Activated T-helper 2 cell treated with anti-CD3 and anti-CD28 coated beads, Interferon-gamma antibody, Interleukin-2, Interleukin-4, amounts not matched to agents 10 μg/mL and 5 μg/mL and 100 μg/mL, durations not matched to agents 14 hours and 24 hours and 36 hours (primary cell): ENCODE measurements at regions not wholly inside any gene's neighbourhood (a gene's known extent, or its start where the extent isn't known, plus 50 kb on each side); places are given as distances from the start of the nearest gene placed in this dataset.
"Not testable (repeated sequence)": the region's sequence is repeated elsewhere in the genome, so short reads cannot be mapped to it uniquely, and the experiment has no call there.

Experiments
- DNase-seq: peaks from one replicate; pipeline ENCODE4 v3.0.0; 2021; ENCODE audit warnings: low spot score
- H3K27ac Mint-ChIP-seq: one replicate; pipeline ENCODE4 v1.8.0; 2021; ENCODE audit warnings: mixed read lengths
- H3K27me3 Mint-ChIP-seq: one replicate; pipeline ENCODE4 v1.8.0; 2021; ENCODE audit warnings: low read depth, mixed read lengths
- H3K36me3 Mint-ChIP-seq: one replicate; pipeline ENCODE4 v1.8.0; 2021; ENCODE audit warnings: low read depth, mixed read lengths
- H3K4me1 Mint-ChIP-seq: one replicate; pipeline ENCODE4 v1.8.0; 2021; ENCODE audit warnings: low read depth, mixed read lengths
- H3K4me3 Mint-ChIP-seq: one replicate; pipeline ENCODE4 v1.8.0; 2021; ENCODE audit warnings: low read depth, mild to moderate bottlenecking, moderate library complexity, mixed read lengths
- H3K9me3 Mint-ChIP-seq: one replicate; pipeline ENCODE4 v1.8.0; 2021; ENCODE audit warnings: mixed read lengths
- intact Hi-C: fragments of 100-400 bp; cut with micrococcal nuclease; formaldehyde crosslinking; loops from one replicate; pipeline ENCODE4 v1.15.1; 2023

- Mint-ChIP-seq H3K36me3 (no peaks in the 10 kb centered on the region), H3K4me3 (no peak overlapping the region), H3K27ac (no peak overlapping the region), H3K4me1 (no peaks in the 10 kb centered on the region), H3K27me3 (no peaks in the 10 kb centered on the region), H3K9me3 (peaks cover 11% of the 10 kb centered on the region)
- intact Hi-C loops, result no loop called here
- DNase-seq, result no peak
These were observed 437.9 kb upstream of the MAOA start for GRCh38 chrX:43218198-43218597.

- no peak overlapping the region for H3K27ac Mint-ChIP-seq
- no peaks in the 10 kb centered on the region for H3K4me1 Mint-ChIP-seq
- no peaks in the 10 kb centered on the region for H3K36me3 Mint-ChIP-seq
- no peaks in the 10 kb centered on the region for H3K9me3 Mint-ChIP-seq
- intact Hi-C loops, result no loop called here
- H3K27me3 Mint-ChIP-seq, result no peaks in the 10 kb centered on the region
- no peak overlapping the region for H3K4me3 Mint-ChIP-seq
- DNase-seq, result no peak
These were observed 431.6 kb upstream of the MAOA start for GRCh38 chrX:43224496-43224895.

- Mint-ChIP-seq H3K4me3 (no peak overlapping the region), H3K4me1 (no peaks in the 10 kb centered on the region), H3K27me3 (no peaks in the 10 kb centered on the region), H3K27ac (no peak overlapping the region), H3K9me3 (no peaks in the 10 kb centered on the region), H3K36me3 (no peaks in the 10 kb centered on the region)
- DNase-seq, result no peak
- intact Hi-C loops, result no loop called here
These were observed 430.3 kb upstream of the MAOA start for GRCh38 chrX:43225626-43226328.

GRCh38 chrX:43238461-43238945 is 417.6 kb upstream of the MAOA start:
- Mint-ChIP-seq H3K4me3 (no peak overlapping the region), H3K27ac (no peak overlapping the region), H3K36me3 (no peaks in the 10 kb centered on the region), H3K4me1 (no peaks in the 10 kb centered on the region), H3K27me3 (no peaks in the 10 kb centered on the region), H3K9me3 (no peaks in the 10 kb centered on the region)
- no peak for DNase-seq
- intact Hi-C loops, result no loop called here

- Mint-ChIP-seq H3K36me3 (no peaks in the 10 kb centered on the region), H3K4me1 (no peaks in the 10 kb centered on the region), H3K9me3 (no peaks in the 10 kb centered on the region), H3K27me3 (no peaks in the 10 kb centered on the region), H3K4me3 (no peak overlapping the region), H3K27ac (no peak overlapping the region)
- intact Hi-C loops, result no loop called here
- no peak for DNase-seq
These were observed 416.7 kb upstream of the MAOA start for GRCh38 chrX:43239356-43239755.

- Mint-ChIP-seq H3K4me3 (no peak overlapping the region), H3K36me3 (no peaks in the 10 kb centered on the region), H3K4me1 (no peaks in the 10 kb centered on the region), H3K9me3 (no peaks in the 10 kb centered on the region), H3K27me3 (no peaks in the 10 kb centered on the region), H3K27ac (no peak overlapping the region)
- DNase-seq, result no peak
- intact Hi-C loops, result no loop called here
These were observed 400.5 kb upstream of the MAOA start for GRCh38 chrX:43255596-43255995.

- intact Hi-C loops, result no loop called here
- H3K9me3 Mint-ChIP-seq, result peaks cover 6% of the 10 kb centered on the region
- no peaks in the 10 kb centered on the region for H3K36me3 Mint-ChIP-seq
- no peaks in the 10 kb centered on the region for H3K4me1 Mint-ChIP-seq
- H3K27me3 Mint-ChIP-seq, result no peaks in the 10 kb centered on the region
- no peak overlapping the region for H3K27ac Mint-ChIP-seq
- H3K4me3 Mint-ChIP-seq, result no peak overlapping the region
- no peak for DNase-seq
These were observed 389.6 kb upstream of the MAOA start for GRCh38 chrX:43266487-43266886.

GRCh38 chrX:43267652-43268051 is 388.4 kb upstream of the MAOA start:
- no peaks in the 10 kb centered on the region for H3K4me1 Mint-ChIP-seq
- H3K36me3 Mint-ChIP-seq, result no peaks in the 10 kb centered on the region
- no peak overlapping the region for H3K27ac Mint-ChIP-seq
- DNase-seq, result no peak
- H3K9me3 Mint-ChIP-seq, result peaks cover 6% of the 10 kb centered on the region
- intact Hi-C loops, result no loop called here
- H3K27me3 Mint-ChIP-seq, result no peaks in the 10 kb centered on the region
- H3K4me3 Mint-ChIP-seq, result no peak overlapping the region

- Mint-ChIP-seq H3K4me3 (no peak overlapping the region), H3K27ac (no peak overlapping the region), H3K27me3 (no peaks in the 10 kb centered on the region), H3K9me3 (peaks cover 6% of the 10 kb centered on the region), H3K4me1 (no peaks in the 10 kb centered on the region), H3K36me3 (no peaks in the 10 kb centered on the region)
- intact Hi-C loops, result no loop called here
- DNase-seq, result no peak
These were observed 386.9 kb upstream of the MAOA start for GRCh38 chrX:43269201-43269600.

GRCh38 chrX:43277879-43278278 is 378.2 kb upstream of the MAOA start:
- intact Hi-C loops, result no loop called here
- no peak overlapping the region for H3K27ac Mint-ChIP-seq
- no peak overlapping the region for H3K4me3 Mint-ChIP-seq
- no peaks in the 10 kb centered on the region for H3K9me3 Mint-ChIP-seq
- no peak for DNase-seq
- no peaks in the 10 kb centered on the region for H3K4me1 Mint-ChIP-seq
- no peaks in the 10 kb centered on the region for H3K36me3 Mint-ChIP-seq
- H3K27me3 Mint-ChIP-seq, result no peaks in the 10 kb centered on the region

GRCh38 chrX:43278440-43278839 is 377.7 kb upstream of the MAOA start:
- Mint-ChIP-seq H3K9me3 (no peaks in the 10 kb centered on the region), H3K36me3 (no peaks in the 10 kb centered on the region), H3K4me3 (no peak overlapping the region), H3K27ac (no peak overlapping the region), H3K27me3 (no peaks in the 10 kb centered on the region), H3K4me1 (no peaks in the 10 kb centered on the region)
- no peak for DNase-seq
- intact Hi-C loops, result no loop called here

- no peak overlapping the region for H3K4me3 Mint-ChIP-seq
- H3K27ac Mint-ChIP-seq, result no peak overlapping the region
- H3K9me3 Mint-ChIP-seq, result no peaks in the 10 kb centered on the region
- intact Hi-C loops, result no loop called here
- H3K36me3 Mint-ChIP-seq, result no peaks in the 10 kb centered on the region
- no peak for DNase-seq
- no peaks in the 10 kb centered on the region for H3K27me3 Mint-ChIP-seq
- H3K4me1 Mint-ChIP-seq, result no peaks in the 10 kb centered on the region
These were observed 376.7 kb upstream of the MAOA start for GRCh38 chrX:43279341-43279808.

- Mint-ChIP-seq H3K27me3 (no peaks in the 10 kb centered on the region), H3K9me3 (no peaks in the 10 kb centered on the region), H3K27ac (no peak overlapping the region), H3K4me1 (no peaks in the 10 kb centered on the region), H3K36me3 (no peaks in the 10 kb centered on the region), H3K4me3 (no peak overlapping the region)
- DNase-seq, result no peak
- intact Hi-C loops, result no loop called here
These were observed 372.9 kb upstream of the MAOA start for GRCh38 chrX:43283187-43283586.

- H3K27ac Mint-ChIP-seq, H3K9me3 Mint-ChIP-seq, H3K36me3 Mint-ChIP-seq, DNase-seq, H3K4me1 Mint-ChIP-seq, H3K4me3 Mint-ChIP-seq, H3K27me3 Mint-ChIP-seq, intact Hi-C loops: not testable (repeated sequence)
These were observed 344.5 kb upstream of the MAOA start for GRCh38 chrX:43311625-43312024.
